Right atrium auricular region (tissue), 2 donors: ENCODE measurements at regions not wholly inside any gene's neighbourhood (a gene's known extent, or its start where the extent isn't known, plus 50 kb on each side); places are given as distances from the start of the nearest gene placed in this dataset.

ENCODE experiments used
- DNase-seq: peaks from one replicate; pipeline ENCODE4 v3.0.0-alpha.2; 2019; ENCODE audit warnings: low spot score
- H3K27ac ChIP-seq, 2 donors: fragments of 200-600 bp; sonication (generic); 1 replicate in 1 of 2; 2 replicates in 1 of 2; pipeline ENCODE4 v1.5.1; 2016 to 2019
- H3K27me3 ChIP-seq, 2 donors: fragments of 200-600 bp; sonication (generic); one replicate each; pipeline versions ENCODE4 v1.5.1 to v1.6.0; 2017 to 2019
- H3K36me3 ChIP-seq: fragments of 200-600 bp; sonication (generic); one replicate; pipeline ENCODE4 v1.5.1; 2016
- H3K4me1 ChIP-seq, 2 donors: fragments of 200-600 bp; sonication (generic); one replicate each; pipeline versions ENCODE4 v1.5.1 to v1.6.0; 2017 to 2019
- H3K4me3 ChIP-seq, 2 donors: fragments of 200-600 bp; sonication (generic); 1 replicate in 1 of 2; 2 replicates in 1 of 2; pipeline ENCODE4 v1.5.1; 2017 to 2019; ENCODE audit warnings: mild to moderate bottlenecking in 1 of 2, moderate library complexity in 1 of 2
- H3K9me3 ChIP-seq, 2 donors: fragments of 200-600 bp; sonication (generic); one replicate each; pipeline ENCODE4 v1.5.1; 2019
- CTCF ChIP-seq, 2 donors: fragments of 200-600 bp; sonication (generic); IDR thresholded peaks; one replicate each; pipeline ENCODE4 v1.5.1; 2019; ENCODE audit warnings: antibody characterized with exemption in 2 of 2

- no peak overlapping the region for H3K4me3 ChIP-seq
- DNase-seq = no peak
- H3K27ac ChIP-seq = no peak overlapping the region
- TF ChIP-seq CTCF (IDR thresholded peaks at IDR 0.05) = no peak
- H3K27me3 ChIP-seq = no peaks in the 10 kb centered on the region
- H3K4me1 ChIP-seq = no peaks in the 10 kb centered on the region
- no peaks in the 10 kb centered on the region for H3K9me3 ChIP-seq
- no peaks in the 10 kb centered on the region for H3K36me3 ChIP-seq
Observed at GRCh38 chr3:164200053-164200823, 878.1 kb downstream of the SI start.

- Histone ChIP-seq H3K4me1 (no peaks in the 10 kb centered on the region), H3K4me3 (no peak overlapping the region), H3K36me3 (no peaks in the 10 kb centered on the region), H3K27ac (no peak overlapping the region), H3K27me3 (no peaks in the 10 kb centered on the region), H3K9me3 (no peaks in the 10 kb centered on the region)
- DNase-seq = no peak
- no peak for TF ChIP-seq CTCF (IDR thresholded peaks at IDR 0.05)
Observed at GRCh38 chr3:164196477-164196876, 881.8 kb downstream of the SI start.

- H3K9me3 ChIP-seq = no peaks in the 10 kb centered on the region
- no peak for DNase-seq
- no peak overlapping the region for H3K27ac ChIP-seq
- H3K36me3 ChIP-seq = no peaks in the 10 kb centered on the region
- TF ChIP-seq CTCF (IDR thresholded peaks at IDR 0.05) = no peak
- no peaks in the 10 kb centered on the region for H3K27me3 ChIP-seq
- H3K4me1 ChIP-seq = no peaks in the 10 kb centered on the region
- H3K4me3 ChIP-seq = no peak overlapping the region
Observed at GRCh38 chr3:164194842-164195241, 883.5 kb downstream of the SI start.

GRCh38 chr3:164192974-164193373, 885.3 kb downstream of the SI start:
- no peaks in the 10 kb centered on the region for H3K36me3 ChIP-seq
- H3K4me1 ChIP-seq = no peaks in the 10 kb centered on the region
- H3K9me3 ChIP-seq = no peaks in the 10 kb centered on the region
- no peak for TF ChIP-seq CTCF (IDR thresholded peaks at IDR 0.05)
- no peak for DNase-seq
- no peaks in the 10 kb centered on the region for H3K27me3 ChIP-seq
- no peak overlapping the region for H3K4me3 ChIP-seq
- H3K27ac ChIP-seq = no peak overlapping the region

- Histone ChIP-seq H3K4me3 (no peak overlapping the region), H3K27ac (no peak overlapping the region), H3K9me3 (no peaks in the 10 kb centered on the region), H3K4me1 (no peaks in the 10 kb centered on the region), H3K27me3 (no peaks in the 10 kb centered on the region), H3K36me3 (no peaks in the 10 kb centered on the region)
- no peak for TF ChIP-seq CTCF (IDR thresholded peaks at IDR 0.05)
- DNase-seq = no peak
Observed at GRCh38 chr3:164190566-164190965, 887.7 kb downstream of the SI start.

GRCh38 chr3:164186095-164186494, 892.2 kb downstream of the SI start:
- H3K36me3 ChIP-seq = no peaks in the 10 kb centered on the region
- H3K4me1 ChIP-seq = no peaks in the 10 kb centered on the region
- TF ChIP-seq CTCF (IDR thresholded peaks at IDR 0.05) = no peak
- no peaks in the 10 kb centered on the region for H3K9me3 ChIP-seq
- H3K4me3 ChIP-seq = no peak overlapping the region
- no peak for DNase-seq
- H3K27ac ChIP-seq = no peak overlapping the region
- no peaks in the 10 kb centered on the region for H3K27me3 ChIP-seq
